GM23338 (cell line): ENCODE measurements at regions not wholly inside any gene's neighbourhood (a gene's known extent, or its start where the extent isn't known, plus 50 kb on each side); places are given as distances from the start of the nearest gene placed in this dataset.

Source experiments
- CREB1 ChIP-seq: fragments of 250-450 bp; sonication (Bioruptor Pico); IDR thresholded peaks from 2 replicates; pipeline ENCODE4 v1.5.0; 2020; ENCODE audit warnings: low read depth, mild to moderate bottlenecking, moderate library complexity
- EZH2phosphoT487 ChIP-seq: fragments of 200-600 bp; sonication (generic); IDR thresholded peaks from one replicate; pipeline ENCODE4 v1.8.1; 2018; ENCODE audit warnings: antibody characterized with exemption; ENCODE audit not compliant: unreplicated experiment
- JUNB ChIP-seq: IDR thresholded peaks from one replicate; pipeline ENCODE4 v1.6.1; 2016; ENCODE audit warnings: antibody characterized with exemption; ENCODE audit not compliant: unreplicated experiment
- TF ChIP-seq, protein P1 (sequence below), 2 experiments: fragments of 200-600 bp in 1 of 2; sonication (generic) in 1 of 2; conservative IDR thresholded peaks; 2 replicates each; pipeline versions ENCODE4 v1.5.1 to v1.6.1; 2016 to 2017; ENCODE audit warnings: antibody characterized with exemption in 2 of 2, low read depth in 2 of 2, mild to moderate bottlenecking in 2 of 2, moderate library complexity in 1 of 2
- TF ChIP-seq, protein P2 (sequence below): fragments of 250-450 bp; sonication (Bioruptor Pico); IDR thresholded peaks from 2 replicates; pipeline ENCODE4 v1.5.0; 2020; ENCODE audit warnings: mild to moderate bottlenecking, moderate library complexity

DNA sequence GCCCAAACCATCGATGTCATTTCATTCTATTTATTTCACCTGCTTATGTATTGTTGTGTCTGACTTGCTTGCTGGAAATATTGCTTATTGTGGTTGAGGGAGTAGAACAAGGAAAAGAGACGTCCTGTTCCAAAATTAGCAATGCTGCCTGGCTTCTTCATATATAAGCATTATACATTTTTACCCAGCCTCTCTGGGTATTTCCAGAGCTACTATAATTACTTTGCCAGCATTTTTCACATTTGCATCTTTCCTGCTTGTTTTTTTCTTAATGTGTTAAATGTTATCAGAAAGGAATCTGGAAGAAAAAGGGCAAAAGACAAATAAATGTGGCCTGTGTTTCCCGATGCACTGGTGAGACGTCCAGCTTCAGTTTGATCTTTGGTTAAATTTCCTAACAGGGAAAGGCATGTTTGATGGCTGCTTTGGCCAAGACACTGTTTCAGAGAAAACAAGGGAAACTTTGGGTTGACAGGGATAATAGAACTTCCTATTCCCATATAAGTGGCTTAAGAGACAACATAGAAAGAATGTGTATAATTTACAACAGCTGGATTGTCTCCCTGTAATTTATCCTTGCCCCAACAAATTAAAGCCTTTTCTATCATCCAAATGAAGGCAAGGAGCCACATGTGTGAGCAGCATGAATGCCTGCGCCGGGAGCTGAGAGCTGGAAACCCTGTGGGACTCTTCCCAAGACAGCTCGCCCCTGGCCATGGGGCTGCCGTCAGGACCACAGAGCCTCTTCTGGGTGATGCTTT lies 671.1 kb upstream of the CELF2 start:
- TF ChIP-seq, protein P1, sequence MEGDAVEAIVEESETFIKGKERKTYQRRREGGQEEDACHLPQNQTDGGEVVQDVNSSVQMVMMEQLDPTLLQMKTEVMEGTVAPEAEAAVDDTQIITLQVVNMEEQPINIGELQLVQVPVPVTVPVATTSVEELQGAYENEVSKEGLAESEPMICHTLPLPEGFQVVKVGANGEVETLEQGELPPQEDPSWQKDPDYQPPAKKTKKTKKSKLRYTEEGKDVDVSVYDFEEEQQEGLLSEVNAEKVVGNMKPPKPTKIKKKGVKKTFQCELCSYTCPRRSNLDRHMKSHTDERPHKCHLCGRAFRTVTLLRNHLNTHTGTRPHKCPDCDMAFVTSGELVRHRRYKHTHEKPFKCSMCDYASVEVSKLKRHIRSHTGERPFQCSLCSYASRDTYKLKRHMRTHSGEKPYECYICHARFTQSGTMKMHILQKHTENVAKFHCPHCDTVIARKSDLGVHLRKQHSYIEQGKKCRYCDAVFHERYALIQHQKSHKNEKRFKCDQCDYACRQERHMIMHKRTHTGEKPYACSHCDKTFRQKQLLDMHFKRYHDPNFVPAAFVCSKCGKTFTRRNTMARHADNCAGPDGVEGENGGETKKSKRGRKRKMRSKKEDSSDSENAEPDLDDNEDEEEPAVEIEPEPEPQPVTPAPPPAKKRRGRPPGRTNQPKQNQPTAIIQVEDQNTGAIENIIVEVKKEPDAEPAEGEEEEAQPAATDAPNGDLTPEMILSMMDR (conservative IDR thresholded peaks at IDR 0.05; ENCODE audit: low read depth in 2 of 2), result no peak
- TF ChIP-seq CREB1 (CRISPR knock-in tag) (no peak), EZH2phosphoT487 (no peak), JUNB (no peak)
- TF ChIP-seq, protein P2, sequence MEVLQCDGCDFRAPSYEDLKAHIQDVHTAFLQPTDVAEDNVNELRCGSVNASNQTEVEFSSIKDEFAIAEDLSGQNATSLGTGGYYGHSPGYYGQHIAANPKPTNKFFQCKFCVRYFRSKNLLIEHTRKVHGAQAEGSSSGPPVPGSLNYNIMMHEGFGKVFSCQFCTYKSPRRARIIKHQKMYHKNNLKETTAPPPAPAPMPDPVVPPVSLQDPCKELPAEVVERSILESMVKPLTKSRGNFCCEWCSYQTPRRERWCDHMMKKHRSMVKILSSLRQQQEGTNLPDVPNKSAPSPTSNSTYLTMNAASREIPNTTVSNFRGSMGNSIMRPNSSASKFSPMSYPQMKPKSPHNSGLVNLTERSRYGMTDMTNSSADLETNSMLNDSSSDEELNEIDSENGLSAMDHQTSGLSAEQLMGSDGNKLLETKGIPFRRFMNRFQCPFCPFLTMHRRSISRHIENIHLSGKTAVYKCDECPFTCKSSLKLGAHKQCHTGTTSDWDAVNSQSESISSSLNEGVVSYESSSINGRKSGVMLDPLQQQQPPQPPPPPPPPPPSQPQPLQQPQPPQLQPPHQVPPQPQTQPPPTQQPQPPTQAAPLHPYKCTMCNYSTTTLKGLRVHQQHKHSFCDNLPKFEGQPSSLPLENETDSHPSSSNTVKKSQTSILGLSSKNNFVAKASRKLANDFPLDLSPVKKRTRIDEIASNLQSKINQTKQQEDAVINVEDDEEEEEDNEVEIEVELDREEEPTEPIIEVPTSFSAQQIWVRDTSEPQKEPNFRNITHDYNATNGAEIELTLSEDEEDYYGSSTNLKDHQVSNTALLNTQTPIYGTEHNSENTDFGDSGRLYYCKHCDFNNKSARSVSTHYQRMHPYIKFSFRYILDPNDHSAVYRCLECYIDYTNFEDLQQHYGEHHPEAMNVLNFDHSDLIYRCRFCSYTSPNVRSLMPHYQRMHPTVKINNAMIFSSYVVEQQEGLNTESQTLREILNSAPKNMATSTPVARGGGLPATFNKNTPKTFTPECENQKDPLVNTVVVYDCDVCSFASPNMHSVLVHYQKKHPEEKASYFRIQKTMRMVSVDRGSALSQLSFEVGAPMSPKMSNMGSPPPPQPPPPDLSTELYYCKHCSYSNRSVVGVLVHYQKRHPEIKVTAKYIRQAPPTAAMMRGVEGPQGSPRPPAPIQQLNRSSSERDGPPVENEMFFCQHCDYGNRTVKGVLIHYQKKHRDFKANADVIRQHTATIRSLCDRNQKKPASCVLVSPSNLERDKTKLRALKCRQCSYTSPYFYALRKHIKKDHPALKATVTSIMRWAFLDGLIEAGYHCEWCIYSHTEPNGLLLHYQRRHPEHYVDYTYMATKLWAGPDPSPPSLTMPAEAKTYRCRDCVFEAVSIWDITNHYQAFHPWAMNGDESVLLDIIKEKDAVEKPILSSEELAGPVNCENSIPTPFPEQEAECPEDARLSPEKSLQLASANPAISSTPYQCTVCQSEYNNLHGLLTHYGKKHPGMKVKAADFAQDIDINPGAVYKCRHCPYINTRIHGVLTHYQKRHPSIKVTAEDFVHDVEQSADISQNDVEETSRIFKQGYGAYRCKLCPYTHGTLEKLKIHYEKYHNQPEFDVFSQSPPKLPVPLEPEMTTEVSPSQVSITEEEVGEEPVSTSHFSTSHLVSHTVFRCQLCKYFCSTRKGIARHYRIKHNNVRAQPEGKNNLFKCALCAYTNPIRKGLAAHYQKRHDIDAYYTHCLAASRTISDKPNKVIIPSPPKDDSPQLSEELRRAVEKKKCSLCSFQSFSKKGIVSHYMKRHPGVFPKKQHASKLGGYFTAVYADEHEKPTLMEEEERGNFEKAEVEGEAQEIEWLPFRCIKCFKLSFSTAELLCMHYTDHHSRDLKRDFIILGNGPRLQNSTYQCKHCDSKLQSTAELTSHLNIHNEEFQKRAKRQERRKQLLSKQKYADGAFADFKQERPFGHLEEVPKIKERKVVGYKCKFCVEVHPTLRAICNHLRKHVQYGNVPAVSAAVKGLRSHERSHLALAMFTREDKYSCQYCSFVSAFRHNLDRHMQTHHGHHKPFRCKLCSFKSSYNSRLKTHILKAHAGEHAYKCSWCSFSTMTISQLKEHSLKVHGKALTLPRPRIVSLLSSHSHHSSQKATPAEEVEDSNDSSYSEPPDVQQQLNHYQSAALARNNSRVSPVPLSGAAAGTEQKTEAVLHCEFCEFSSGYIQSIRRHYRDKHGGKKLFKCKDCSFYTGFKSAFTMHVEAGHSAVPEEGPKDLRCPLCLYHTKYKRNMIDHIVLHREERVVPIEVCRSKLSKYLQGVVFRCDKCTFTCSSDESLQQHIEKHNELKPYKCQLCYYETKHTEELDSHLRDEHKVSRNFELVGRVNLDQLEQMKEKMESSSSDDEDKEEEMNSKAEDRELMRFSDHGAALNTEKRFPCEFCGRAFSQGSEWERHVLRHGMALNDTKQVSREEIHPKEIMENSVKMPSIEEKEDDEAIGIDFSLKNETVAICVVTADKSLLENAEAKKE (CRISPR knock-in tag), result no peak
